ENCODE measurements at regions not wholly inside any gene's neighbourhood (a gene's known extent, or its start where the extent isn't known, plus 50 kb on each side); places are given as distances from the start of the nearest gene placed in this dataset.

DNA sequence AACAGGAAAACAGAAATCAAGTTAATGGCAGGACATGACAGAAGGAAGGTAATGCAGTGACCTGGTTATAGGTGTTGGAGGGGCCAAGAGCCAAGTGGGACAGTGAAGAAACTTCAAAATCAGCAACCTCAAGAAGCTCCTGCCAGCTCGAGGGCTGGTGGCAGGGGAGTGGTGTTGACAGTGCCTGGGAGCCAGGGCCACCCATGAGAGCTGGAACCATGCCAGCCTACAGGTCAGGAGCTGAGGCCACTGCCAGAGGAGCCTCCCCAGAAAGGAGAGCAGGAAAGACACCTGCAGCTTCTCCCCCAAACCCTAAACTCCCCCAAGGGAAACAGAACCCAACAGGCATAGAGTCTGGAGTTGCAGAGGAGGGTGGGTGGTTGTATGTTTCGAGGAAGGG is 262.1 kb downstream of the LRFN2 start:
- TF ChIP-seq, protein P1, sequence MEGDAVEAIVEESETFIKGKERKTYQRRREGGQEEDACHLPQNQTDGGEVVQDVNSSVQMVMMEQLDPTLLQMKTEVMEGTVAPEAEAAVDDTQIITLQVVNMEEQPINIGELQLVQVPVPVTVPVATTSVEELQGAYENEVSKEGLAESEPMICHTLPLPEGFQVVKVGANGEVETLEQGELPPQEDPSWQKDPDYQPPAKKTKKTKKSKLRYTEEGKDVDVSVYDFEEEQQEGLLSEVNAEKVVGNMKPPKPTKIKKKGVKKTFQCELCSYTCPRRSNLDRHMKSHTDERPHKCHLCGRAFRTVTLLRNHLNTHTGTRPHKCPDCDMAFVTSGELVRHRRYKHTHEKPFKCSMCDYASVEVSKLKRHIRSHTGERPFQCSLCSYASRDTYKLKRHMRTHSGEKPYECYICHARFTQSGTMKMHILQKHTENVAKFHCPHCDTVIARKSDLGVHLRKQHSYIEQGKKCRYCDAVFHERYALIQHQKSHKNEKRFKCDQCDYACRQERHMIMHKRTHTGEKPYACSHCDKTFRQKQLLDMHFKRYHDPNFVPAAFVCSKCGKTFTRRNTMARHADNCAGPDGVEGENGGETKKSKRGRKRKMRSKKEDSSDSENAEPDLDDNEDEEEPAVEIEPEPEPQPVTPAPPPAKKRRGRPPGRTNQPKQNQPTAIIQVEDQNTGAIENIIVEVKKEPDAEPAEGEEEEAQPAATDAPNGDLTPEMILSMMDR (IDR thresholded peaks at IDR 0.05; ENCODE audit: low read depth, low read length, missing input control) = no peak
- no peak for TF ChIP-seq FOXA2 (IDR thresholded peaks at IDR 0.05)
- TF ChIP-seq, protein P2, sequence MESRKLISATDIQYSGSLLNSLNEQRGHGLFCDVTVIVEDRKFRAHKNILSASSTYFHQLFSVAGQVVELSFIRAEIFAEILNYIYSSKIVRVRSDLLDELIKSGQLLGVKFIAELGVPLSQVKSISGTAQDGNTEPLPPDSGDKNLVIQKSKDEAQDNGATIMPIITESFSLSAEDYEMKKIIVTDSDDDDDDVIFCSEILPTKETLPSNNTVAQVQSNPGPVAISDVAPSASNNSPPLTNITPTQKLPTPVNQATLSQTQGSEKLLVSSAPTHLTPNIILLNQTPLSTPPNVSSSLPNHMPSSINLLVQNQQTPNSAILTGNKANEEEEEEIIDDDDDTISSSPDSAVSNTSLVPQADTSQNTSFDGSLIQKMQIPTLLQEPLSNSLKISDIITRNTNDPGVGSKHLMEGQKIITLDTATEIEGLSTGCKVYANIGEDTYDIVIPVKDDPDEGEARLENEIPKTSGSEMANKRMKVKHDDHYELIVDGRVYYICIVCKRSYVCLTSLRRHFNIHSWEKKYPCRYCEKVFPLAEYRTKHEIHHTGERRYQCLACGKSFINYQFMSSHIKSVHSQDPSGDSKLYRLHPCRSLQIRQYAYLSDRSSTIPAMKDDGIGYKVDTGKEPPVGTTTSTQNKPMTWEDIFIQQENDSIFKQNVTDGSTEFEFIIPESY (IDR thresholded peaks at IDR 0.05) = no peak
- TF ChIP-seq, protein P3, sequence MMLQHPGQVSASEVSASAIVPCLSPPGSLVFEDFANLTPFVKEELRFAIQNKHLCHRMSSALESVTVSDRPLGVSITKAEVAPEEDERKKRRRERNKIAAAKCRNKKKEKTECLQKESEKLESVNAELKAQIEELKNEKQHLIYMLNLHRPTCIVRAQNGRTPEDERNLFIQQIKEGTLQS (IDR thresholded peaks at IDR 0.05) = no peak
- TF ChIP-seq, protein P4, sequence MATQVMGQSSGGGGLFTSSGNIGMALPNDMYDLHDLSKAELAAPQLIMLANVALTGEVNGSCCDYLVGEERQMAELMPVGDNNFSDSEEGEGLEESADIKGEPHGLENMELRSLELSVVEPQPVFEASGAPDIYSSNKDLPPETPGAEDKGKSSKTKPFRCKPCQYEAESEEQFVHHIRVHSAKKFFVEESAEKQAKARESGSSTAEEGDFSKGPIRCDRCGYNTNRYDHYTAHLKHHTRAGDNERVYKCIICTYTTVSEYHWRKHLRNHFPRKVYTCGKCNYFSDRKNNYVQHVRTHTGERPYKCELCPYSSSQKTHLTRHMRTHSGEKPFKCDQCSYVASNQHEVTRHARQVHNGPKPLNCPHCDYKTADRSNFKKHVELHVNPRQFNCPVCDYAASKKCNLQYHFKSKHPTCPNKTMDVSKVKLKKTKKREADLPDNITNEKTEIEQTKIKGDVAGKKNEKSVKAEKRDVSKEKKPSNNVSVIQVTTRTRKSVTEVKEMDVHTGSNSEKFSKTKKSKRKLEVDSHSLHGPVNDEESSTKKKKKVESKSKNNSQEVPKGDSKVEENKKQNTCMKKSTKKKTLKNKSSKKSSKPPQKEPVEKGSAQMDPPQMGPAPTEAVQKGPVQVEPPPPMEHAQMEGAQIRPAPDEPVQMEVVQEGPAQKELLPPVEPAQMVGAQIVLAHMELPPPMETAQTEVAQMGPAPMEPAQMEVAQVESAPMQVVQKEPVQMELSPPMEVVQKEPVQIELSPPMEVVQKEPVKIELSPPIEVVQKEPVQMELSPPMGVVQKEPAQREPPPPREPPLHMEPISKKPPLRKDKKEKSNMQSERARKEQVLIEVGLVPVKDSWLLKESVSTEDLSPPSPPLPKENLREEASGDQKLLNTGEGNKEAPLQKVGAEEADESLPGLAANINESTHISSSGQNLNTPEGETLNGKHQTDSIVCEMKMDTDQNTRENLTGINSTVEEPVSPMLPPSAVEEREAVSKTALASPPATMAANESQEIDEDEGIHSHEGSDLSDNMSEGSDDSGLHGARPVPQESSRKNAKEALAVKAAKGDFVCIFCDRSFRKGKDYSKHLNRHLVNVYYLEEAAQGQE (IDR thresholded peaks at IDR 0.05) = no peak
- no peak for TF ChIP-seq EGR1 (IDR thresholded peaks at IDR 0.05; ENCODE audit: low read depth in 2 of 2)
- TF ChIP-seq RAD21 (IDR thresholded peaks at IDR 0.05) = no peak
- no peak for TF ChIP-seq SP1 (IDR thresholded peaks at IDR 0.05)
- no peak for TF ChIP-seq NR2F2 (IDR thresholded peaks at IDR 0.05)
- TF ChIP-seq JUND (IDR thresholded peaks at IDR 0.05) = no peak
- TF ChIP-seq, protein P5, sequence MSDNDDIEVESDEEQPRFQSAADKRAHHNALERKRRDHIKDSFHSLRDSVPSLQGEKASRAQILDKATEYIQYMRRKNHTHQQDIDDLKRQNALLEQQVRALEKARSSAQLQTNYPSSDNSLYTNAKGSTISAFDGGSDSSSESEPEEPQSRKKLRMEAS (IDR thresholded peaks at IDR 0.05) = no peak
